ENCODE measurements at regions not wholly inside any gene's neighbourhood (a gene's known extent, or its start where the extent isn't known, plus 50 kb on each side); places are given as distances from the start of the nearest gene placed in this dataset.
A peak's percentile ranks its signal among the peaks of the same experiment; 100 is the strongest.

GRCh38 chr3:11933529-11933928 lies 70.7 kb upstream of the SYN2 start:
- in situ Hi-C loops (cut with HindIII; ENCODE audit: low pct_unique_long_range_greater_than_20kb, low sequenced_read_pairs): no loop called here
- TF ChIP-seq JUND (IDR thresholded peaks at IDR 0.05; ENCODE audit: low read depth): no peak
- no peak for DNase-seq (ENCODE audit: low read depth in 1 of 2, low spot score in 1 of 2)

- in situ Hi-C loops (cut with HindIII; ENCODE audit: low pct_unique_long_range_greater_than_20kb, low sequenced_read_pairs): no loop called here
- no peak for TF ChIP-seq JUND (IDR thresholded peaks at IDR 0.05; ENCODE audit: low read depth)
- peak; percentile 22 to 75 for DNase-seq (ENCODE audit: low read depth in 1 of 2, low spot score in 1 of 2)
Observed at GRCh38 chr3:11944052-11944673, 60.0 kb upstream of the SYN2 start.

- TF ChIP-seq JUND (IDR thresholded peaks at IDR 0.05; ENCODE audit: low read depth): no peak
- no peak for DNase-seq (ENCODE audit: low read depth in 1 of 2, low spot score in 1 of 2)
- in situ Hi-C loops (cut with HindIII; ENCODE audit: low pct_unique_long_range_greater_than_20kb, low sequenced_read_pairs): no loop called here
Observed at GRCh38 chr3:11948331-11948730, 55.9 kb upstream of the SYN2 start.

- no peak for TF ChIP-seq JUND (IDR thresholded peaks at IDR 0.05; ENCODE audit: low read depth)
- DNase-seq (ENCODE audit: low read depth in 1 of 2, low spot score in 1 of 2): no peak
- in situ Hi-C loops (cut with HindIII; ENCODE audit: low pct_unique_long_range_greater_than_20kb, low sequenced_read_pairs): no loop called here
Observed at GRCh38 chr3:11948866-11949265, 55.3 kb upstream of the SYN2 start.

GRCh38 chr3:11949351-11949750 lies 54.8 kb upstream of the SYN2 start:
- in situ Hi-C loops (cut with HindIII; ENCODE audit: low pct_unique_long_range_greater_than_20kb, low sequenced_read_pairs): no loop called here
- TF ChIP-seq JUND (IDR thresholded peaks at IDR 0.05; ENCODE audit: low read depth): no peak
- DNase-seq (ENCODE audit: low read depth in 1 of 2, low spot score in 1 of 2): no peak

- in situ Hi-C loops (cut with HindIII; ENCODE audit: low pct_unique_long_range_greater_than_20kb, low sequenced_read_pairs): no loop called here
- peak in 1 of 2 experiments; percentile 63 for DNase-seq (ENCODE audit: low read depth in 1 of 2, low spot score in 1 of 2)
- no peak for TF ChIP-seq JUND (IDR thresholded peaks at IDR 0.05; ENCODE audit: low read depth)
Observed at GRCh38 chr3:11950576-11950975, 53.6 kb upstream of the SYN2 start.

GRCh38 chr3:11953350-11953749 lies 50.8 kb upstream of the SYN2 start:
- no peak for DNase-seq (ENCODE audit: low read depth in 1 of 2, low spot score in 1 of 2)
- TF ChIP-seq JUND (IDR thresholded peaks at IDR 0.05; ENCODE audit: low read depth): no peak
- in situ Hi-C loops (cut with HindIII; ENCODE audit: low pct_unique_long_range_greater_than_20kb, low sequenced_read_pairs): no loop called here

- no peak for TF ChIP-seq JUND (IDR thresholded peaks at IDR 0.05; ENCODE audit: low read depth)
- in situ Hi-C loops (cut with HindIII; ENCODE audit: low pct_unique_long_range_greater_than_20kb, low sequenced_read_pairs): no loop called here
- DNase-seq (ENCODE audit: low read depth in 1 of 2, low spot score in 1 of 2): no peak
Observed at GRCh38 chr3:11953778-11954177, 50.4 kb upstream of the SYN2 start.

GRCh38 chr3:11954312-11954934 lies 49.8 kb upstream of the SYN2 start:
- no peak for DNase-seq (ENCODE audit: low read depth in 1 of 2, low spot score in 1 of 2)
- in situ Hi-C loops (cut with HindIII; ENCODE audit: low pct_unique_long_range_greater_than_20kb, low sequenced_read_pairs): no loop called here
- no peak for TF ChIP-seq JUND (IDR thresholded peaks at IDR 0.05; ENCODE audit: low read depth)
